VCaP (cell line): ENCODE measurements at regions not wholly inside any gene's neighbourhood (a gene's known extent, or its start where the extent isn't known, plus 50 kb on each side); places are given as distances from the start of the nearest gene placed in this dataset.

ENCODE experiments used
- H3K27ac ChIP-seq: fragments of 450-650 bp; 2 replicates; pipeline ENCODE4 v1.5.1; 2017
- TF ChIP-seq, protein P1 (sequence below): fragments of 450-650 bp; conservative IDR thresholded peaks from 2 replicates; pipeline ENCODE4 v1.5.1; 2017; ENCODE audit warnings: mild to moderate bottlenecking, moderate library complexity

DNA sequence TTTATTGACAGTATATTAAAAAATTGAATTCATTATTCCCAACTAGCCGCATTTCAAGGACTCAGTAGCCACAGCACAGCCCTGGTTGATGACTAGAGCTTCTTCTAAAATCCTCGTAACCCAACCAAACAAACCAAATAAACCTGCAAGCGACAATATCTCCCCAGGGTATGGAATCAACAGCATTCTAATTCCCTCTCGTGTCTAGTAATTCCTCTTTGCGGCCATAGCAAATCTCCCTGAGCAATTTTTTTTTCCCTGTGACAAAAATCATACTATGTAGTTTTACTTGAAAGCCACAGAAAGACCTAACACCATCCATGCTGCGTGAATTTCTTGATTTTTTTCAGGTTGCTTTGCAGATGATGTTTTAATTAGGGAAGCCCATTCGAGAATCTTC lies 143.4 kb upstream of the MYOCD start:
- H3K27ac ChIP-seq, result no peak overlapping the region
- TF ChIP-seq, protein P1, sequence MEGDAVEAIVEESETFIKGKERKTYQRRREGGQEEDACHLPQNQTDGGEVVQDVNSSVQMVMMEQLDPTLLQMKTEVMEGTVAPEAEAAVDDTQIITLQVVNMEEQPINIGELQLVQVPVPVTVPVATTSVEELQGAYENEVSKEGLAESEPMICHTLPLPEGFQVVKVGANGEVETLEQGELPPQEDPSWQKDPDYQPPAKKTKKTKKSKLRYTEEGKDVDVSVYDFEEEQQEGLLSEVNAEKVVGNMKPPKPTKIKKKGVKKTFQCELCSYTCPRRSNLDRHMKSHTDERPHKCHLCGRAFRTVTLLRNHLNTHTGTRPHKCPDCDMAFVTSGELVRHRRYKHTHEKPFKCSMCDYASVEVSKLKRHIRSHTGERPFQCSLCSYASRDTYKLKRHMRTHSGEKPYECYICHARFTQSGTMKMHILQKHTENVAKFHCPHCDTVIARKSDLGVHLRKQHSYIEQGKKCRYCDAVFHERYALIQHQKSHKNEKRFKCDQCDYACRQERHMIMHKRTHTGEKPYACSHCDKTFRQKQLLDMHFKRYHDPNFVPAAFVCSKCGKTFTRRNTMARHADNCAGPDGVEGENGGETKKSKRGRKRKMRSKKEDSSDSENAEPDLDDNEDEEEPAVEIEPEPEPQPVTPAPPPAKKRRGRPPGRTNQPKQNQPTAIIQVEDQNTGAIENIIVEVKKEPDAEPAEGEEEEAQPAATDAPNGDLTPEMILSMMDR, result no peak

DNA sequence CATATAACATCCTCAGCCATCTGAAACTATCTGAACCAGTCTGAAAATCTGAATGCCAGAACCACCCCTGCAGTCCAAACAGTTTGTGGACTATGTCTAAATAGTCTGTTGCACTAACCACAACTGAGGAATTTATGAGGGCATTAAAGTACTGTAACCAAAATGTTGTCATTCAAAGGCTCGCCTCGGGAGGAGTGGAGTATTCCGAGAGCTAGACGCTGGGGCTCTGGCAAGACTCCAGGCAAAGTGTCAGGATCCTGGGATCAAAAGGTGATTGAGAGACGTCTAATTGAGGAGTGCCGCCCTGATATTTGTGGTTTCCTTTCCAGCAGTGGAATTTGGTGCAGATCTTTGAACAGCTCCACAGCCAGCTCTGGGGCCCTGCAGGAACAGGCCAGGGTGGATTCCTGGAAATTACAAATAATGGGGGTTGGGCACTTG lies 142.9 kb upstream of the MYOCD start:
- TF ChIP-seq, protein P1, result no peak
- no peak overlapping the region for H3K27ac ChIP-seq

DNA sequence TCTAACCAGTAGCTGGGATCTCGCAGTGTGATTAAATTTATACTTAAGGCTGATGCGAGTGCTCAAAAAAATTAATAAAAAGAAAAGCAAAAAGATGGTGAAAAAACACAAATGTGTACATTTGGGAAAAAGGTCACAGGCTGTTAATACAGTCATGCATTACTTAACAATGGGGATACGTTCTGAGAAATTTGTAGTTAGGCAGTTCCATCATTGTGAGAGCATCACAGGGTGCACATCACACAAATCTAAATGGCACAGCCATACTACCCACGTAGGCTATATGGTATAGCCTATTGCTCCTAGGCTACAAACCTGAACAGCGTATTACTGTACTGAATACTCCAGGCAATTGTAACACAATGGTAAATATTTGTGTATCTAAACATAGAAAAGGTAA lies 142.4 kb upstream of the MYOCD start:
- no peak overlapping the region for H3K27ac ChIP-seq
- TF ChIP-seq, protein P1, result no peak

DNA sequence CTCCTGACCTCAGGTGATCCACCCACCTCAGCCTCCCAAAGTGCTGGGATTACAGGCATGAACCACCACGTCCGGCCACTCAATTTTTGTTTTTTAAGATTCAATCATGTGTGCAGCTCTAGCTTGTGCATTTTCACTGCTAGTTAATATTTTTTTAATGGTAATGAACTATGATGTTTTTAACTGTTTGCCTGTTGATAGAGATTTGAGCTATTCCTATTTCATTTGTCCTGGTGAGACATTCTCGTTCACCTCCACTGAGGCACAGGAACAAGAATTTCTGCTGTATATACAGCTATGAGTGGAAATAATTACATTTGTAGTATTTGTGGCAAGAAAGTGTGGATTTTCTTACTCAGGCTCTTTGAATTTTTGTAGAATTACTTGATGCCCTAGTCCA lies 137.7 kb upstream of the MYOCD start:
- TF ChIP-seq, protein P1, result no peak
- no peak overlapping the region for H3K27ac ChIP-seq

DNA sequence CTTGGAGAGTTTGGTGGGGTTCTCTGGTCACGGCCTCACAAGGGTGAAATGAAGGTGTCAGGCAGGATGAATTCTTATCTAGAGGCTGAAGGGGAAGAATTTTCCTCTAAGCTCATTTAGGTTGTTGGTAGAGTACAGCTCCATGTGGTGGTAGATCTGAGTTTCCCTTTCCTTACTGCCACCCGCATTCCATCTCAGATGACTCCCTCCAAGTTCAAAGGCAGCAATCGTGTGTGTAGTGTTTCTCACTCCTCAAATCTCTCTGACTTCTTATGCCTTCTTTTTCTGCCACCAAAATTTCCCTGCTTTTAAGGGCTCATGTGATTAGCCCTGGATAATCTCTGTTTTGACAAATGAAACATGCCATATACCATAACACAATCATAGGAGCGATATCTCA lies 135.5 kb upstream of the MYOCD start:
- no peak overlapping the region for H3K27ac ChIP-seq
- TF ChIP-seq, protein P1, result no peak

DNA sequence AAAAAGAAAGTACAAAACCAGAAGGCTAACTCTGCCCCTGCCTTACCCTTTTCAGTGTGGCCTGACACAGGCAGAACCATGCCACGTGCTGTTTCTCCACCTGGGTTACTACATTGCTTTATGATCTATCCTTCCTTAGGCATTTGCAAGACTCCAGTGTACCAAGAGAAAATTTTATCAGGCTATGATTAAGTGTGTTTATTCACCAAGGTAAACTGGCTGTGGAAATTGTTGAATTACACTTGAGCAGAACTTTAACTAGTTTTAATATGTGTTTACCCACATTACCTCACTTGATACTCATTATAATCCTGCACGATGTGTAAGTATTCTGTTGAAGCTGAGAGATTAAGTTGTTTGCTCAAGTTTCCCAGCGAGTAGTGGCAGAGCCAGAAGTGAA lies 129.7 kb upstream of the MYOCD start:
- TF ChIP-seq, protein P1, result no peak
- no peak overlapping the region for H3K27ac ChIP-seq

DNA sequence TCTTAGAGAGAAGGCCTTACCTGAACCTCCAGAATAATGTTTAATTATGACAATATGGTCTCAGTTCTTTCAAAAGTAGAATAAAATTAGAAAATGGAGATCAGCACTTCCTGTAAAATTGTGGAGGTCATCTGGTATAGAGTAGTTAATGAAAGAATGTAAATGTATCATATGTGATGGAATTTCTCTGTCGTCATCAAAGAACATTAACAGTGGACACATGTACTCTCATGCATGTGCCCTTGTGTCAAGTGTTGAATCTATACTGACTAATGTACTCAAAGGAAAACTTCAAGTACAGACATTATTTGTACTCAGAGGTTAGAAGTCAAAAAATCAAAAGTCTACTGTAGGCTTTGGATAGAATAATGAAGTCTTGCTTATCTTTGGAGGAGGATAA lies 129.2 kb upstream of the MYOCD start:
- no peak overlapping the region for H3K27ac ChIP-seq

More for the DNA sequence above, 129.2 kb upstream of the MYOCD start:
- TF ChIP-seq, protein P1, result no peak
